ENCODE measurements at regions not wholly inside any gene's neighbourhood (a gene's known extent, or its start where the extent isn't known, plus 50 kb on each side); places are given as distances from the start of the nearest gene placed in this dataset.

DNA sequence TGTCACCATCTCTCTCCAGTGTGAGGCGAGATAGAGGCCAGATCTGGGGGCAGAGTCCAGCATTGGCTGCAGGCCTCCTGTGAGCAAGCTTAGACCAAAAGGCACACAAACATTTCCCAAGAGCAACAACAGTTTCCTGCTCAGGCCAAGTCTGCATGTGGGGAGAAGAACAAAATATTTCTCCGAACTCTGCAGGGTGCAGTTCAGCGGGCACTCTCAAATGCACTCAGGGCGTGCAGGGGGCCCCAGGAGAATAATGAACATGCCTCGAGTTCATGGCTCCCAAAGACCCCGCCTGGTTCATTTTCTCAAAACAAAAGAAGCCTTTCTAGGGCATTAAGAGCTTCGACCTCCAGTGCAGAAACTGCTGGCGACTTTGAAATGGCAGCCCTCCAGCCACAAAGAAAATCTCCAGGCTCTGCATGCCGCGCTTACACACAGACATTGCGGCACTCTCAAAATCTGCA is 57.8 kb upstream of the HELT start:
- TF ChIP-seq POLR2AphosphoS5 (IDR thresholded peaks at IDR 0.05), result no peak
- no peak for TF ChIP-seq POLR2A (IDR thresholded peaks at IDR 0.05)
- TF ChIP-seq, protein P1, sequence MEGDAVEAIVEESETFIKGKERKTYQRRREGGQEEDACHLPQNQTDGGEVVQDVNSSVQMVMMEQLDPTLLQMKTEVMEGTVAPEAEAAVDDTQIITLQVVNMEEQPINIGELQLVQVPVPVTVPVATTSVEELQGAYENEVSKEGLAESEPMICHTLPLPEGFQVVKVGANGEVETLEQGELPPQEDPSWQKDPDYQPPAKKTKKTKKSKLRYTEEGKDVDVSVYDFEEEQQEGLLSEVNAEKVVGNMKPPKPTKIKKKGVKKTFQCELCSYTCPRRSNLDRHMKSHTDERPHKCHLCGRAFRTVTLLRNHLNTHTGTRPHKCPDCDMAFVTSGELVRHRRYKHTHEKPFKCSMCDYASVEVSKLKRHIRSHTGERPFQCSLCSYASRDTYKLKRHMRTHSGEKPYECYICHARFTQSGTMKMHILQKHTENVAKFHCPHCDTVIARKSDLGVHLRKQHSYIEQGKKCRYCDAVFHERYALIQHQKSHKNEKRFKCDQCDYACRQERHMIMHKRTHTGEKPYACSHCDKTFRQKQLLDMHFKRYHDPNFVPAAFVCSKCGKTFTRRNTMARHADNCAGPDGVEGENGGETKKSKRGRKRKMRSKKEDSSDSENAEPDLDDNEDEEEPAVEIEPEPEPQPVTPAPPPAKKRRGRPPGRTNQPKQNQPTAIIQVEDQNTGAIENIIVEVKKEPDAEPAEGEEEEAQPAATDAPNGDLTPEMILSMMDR (IDR thresholded peaks at IDR 0.05 in 8 of 11, conservative IDR thresholded peaks at IDR 0.05 in 3 of 11), result no peak
